HG03469 (cell line): ENCODE measurements at regions not wholly inside any gene's neighbourhood (a gene's known extent, or its start where the extent isn't known, plus 50 kb on each side); places are given as distances from the start of the nearest gene placed in this dataset.

ENCODE experiments used
- ATAC-seq: cut with Tn5 transposase; IDR thresholded peaks from one replicate; pipeline ENCODE4 v1.9.1; 2021; ENCODE audit warnings: mild to moderate bottlenecking, moderate library complexity, moderate number of reproducible peaks; ENCODE audit not compliant: unreplicated experiment

DNA sequence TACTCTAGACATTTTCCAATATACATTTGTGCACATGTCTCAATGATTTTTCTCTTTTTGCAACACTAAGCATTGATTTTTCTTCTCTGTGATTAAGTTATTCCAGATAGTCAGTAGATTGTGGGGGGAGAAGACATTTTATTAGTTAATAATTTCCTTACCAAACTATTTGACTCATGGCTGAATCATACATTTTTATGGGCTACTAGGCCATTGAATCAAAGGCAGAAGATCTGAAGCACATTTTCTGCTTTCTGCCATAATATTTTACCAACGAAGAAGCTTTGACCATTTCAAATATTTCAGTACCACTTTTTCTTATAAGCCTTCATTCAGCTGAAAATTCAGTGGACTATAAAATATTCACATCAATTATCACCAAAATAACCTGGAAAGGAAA is 175.6 kb downstream of the IRX2 start:
- no peak for ATAC-seq

DNA sequence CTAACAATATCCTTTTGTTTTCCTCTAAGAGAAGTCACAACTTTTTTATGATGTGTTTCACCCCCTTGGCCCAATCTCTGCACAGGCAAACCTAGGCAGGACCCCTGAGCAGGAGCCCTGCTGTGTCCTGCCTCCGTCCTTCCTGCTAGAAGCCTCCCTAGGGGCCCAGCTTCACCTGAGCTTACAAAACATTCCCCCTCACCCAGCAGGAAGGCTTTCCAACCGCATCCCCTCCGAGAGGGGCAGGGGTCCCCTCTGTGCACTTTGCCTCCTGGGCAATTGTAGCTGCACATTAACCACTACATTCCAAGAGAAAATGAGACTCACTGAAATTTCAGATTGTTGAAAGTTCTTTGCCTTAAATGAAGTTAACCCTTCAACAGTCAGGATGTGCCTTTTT is 176.2 kb downstream of the IRX2 start:
- no peak for ATAC-seq

DNA sequence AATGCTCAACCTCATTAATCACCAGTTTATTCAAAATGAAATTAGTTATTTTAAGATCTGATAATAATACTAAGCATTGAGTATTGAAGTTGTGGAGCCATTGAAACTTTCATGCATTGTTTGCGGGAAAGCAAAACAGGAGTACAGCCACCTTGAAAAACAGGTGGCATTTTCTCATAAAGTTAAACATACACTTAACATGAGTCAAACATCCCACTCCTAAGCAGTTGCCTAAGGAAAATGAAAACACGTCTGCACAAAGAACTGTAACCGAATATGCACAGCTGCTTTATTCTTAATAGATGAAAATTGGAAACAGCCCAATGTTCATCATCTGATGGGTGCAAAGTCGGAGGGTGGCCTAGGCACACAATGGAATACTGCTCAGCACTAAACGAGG is 177.3 kb downstream of the IRX2 start:
- no peak for ATAC-seq

GRCh38 chr5:2570586-2570985 is 180.9 kb downstream of the IRX2 start:
- no peak for ATAC-seq

DNA sequence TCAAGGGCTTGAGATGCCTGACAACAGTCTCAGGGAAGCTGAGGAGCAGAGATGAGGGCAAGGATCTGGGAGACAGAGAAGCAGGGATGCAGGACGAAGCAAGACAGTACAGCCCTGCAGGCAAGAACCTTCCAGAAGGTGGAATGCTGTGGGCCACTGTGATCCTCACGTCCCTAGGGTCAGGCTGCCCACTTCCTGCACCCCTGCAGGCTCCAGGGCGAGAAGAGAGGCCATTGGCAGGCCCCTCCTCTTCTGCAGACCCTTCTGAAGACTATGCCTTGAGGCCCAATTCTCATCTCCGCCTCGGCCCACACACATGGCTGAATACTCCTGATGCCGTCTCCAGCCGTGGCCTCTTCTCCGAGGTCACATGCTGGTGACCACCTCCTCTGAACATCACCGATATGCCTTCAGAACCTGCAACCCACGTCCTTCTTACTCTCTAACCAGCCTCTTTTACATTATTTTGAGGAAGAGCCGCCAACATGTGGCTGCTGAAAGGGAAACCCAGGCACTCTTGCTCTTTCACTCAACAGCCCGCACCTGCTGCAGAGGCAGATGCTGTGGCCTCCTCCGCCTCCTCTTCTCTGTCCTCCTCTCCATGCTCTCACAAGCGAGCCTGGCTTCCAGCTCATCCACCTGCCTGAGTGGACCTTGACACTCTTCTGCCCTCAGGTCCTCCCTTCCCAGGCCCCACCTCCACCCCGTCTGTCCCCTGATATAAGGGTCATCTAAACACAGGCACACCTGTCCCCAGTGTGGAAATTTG is 181.5 kb downstream of the IRX2 start:
- no peak for ATAC-seq

- no peak for ATAC-seq
These were observed 182.3 kb downstream of the IRX2 start for GRCh38 chr5:2569176-2569575.

- no peak for ATAC-seq
These were observed 185.2 kb downstream of the IRX2 start for GRCh38 chr5:2566284-2566683.

GRCh38 chr5:2565147-2565546 is 186.3 kb downstream of the IRX2 start:
- no peak for ATAC-seq

DNA sequence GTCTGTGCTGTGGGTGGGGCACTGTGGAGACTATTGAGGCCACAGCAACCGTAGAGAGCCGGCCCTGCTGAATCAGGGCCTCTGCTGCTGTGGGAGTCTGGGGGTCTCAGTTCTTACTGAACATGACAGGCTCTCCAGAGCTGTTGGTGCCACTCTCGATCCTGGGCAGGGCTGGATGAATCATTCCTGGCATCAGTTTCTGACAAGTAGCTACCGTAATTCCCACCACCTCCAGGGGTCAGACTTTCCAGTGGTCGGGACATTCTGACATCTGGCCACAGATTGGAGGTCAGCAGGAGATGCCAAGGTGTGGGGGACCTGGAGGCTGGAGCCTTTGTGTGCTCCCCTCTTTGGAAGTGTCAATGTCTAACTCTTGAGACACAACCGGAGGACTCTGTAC is 188.4 kb downstream of the IRX2 start:
- ATAC-seq = no peak

DNA sequence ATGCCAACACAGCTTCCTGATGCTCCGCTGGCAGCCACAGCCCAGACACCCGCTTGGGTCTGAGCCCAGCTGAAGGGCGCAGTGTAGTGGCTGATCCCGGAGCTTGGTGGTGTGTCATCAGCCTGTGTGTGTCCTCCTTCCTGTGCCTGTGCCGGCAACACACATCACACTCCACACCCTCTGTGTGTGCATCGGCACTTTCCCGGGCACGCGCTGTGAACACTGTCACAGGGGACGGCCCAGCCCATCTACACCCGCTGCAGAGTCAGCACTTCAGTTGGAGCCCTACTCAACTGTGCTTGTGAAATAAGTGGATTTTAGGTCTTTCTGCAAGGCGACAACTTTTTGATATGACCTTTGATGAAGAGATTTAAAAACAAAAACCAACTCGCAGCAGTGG is 189.4 kb downstream of the IRX2 start:
- ATAC-seq = no peak

DNA sequence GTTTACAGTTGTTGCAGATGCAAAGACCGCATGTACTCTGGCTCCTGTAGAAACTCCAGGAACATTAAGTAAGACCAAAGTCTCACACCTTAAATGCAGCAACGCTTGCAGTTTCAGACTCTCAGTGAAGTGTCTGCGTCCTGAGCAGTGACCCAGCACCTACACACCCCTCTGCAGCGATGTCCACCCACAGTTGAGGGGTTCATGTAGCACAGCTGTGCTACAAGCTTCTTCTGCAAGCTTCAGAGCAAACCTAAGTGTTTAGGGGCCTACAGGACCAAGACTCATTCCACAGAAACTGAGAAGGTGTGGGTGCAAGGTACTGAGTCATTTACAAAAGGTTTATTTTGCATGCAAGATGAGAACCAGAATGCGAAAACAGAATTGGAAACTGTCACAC is 191.0 kb downstream of the IRX2 start:
- ATAC-seq = no peak

GRCh38 chr5:2557435-2557834 is 194.0 kb downstream of the IRX2 start:
- ATAC-seq = no peak

DNA sequence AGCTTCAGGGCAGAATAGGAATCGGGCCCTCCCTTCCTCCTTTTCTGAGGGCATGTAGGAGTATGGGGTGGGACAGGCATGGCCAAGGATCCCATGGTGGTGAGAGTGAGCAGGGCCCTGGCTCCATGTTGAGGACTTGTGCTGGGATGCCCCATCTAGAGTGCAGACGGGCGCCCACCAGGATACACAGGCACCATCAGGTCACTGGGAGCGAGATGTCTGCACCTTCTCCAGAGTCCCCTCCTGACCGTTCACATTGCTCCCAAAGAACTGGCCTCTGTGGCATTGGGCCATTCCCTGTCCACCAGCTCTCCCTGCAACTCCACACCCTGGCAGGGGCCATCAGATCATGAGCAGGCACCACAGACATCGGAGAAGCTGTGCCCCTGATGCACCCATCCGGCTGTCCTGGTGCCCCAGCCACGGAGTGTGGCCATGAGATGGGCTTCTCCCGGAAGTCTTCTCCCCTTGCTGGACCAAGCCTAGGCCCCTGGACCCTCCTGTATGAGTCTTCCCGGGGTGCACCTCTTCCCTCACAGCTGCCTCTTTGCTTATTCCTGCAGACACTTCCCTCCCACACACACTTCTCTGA is 195.0 kb downstream of the IRX2 start:
- no peak for ATAC-seq

DNA sequence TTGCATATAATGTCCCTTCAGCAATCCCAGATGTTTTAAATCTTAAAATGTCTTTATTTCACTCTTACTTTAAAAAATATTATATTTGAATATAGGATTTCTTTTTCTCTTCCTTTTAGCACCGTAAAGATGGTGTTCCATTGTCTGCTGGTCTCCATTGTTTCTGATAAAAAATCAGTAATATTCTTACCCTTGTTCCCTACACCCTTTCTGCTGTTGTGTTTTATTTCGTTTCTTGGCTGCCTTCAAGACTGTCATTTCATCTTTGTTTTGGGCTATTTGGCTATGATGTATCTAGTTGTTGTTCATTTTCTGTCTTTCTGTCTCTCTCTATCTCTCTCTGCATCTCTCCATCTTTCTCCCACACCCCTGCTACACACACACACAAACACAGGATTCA is 197.9 kb downstream of the IRX2 start:
- no peak for ATAC-seq

GRCh38 chr5:2550509-2550908 is 201.0 kb downstream of the IRX2 start:
- ATAC-seq = no peak

- no peak for ATAC-seq
These were observed 201.6 kb downstream of the IRX2 start for GRCh38 chr5:2549900-2550299.

GRCh38 chr5:2549354-2549753 is 202.1 kb downstream of the IRX2 start:
- ATAC-seq = no peak

DNA sequence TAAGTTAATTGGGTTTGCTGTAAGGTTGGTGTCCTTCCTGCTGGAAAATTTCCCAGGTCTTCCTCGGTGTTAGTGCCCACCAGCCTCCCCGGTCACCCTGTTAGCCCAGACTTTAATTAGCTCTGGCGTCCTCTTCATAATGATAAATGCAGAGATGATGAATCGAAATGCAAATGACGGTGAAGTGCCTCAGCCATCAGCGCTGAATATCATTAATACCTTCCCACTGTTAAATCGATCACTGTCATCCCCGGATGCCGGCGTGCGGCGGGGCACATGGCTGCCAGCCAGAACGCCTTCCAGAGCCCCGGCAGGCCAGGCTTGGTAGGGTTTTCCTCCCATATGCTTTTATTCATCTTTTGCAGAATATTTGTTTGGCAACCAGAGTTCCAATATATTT is 204.5 kb downstream of the IRX2 start:
- no peak for ATAC-seq

DNA sequence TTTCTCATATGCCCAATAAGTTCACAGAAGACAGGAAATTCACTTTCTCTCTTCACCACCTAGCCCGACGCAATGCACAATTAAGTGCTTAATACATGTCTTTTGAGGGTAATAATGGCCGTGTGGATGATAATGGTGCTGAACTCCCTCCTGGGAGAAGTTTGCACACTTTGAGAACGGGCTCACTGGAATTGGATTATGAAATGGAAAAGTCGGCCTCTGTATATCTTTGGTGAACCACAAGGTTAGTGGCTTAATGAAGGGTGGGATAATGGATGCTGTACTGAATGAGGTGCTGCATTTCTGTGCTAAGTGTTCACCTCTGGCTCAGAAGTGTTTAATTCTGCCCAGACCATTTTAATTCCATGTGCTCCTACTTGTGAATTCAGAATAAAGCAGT is 207.5 kb downstream of the IRX2 start:
- no peak for ATAC-seq

- ATAC-seq = no peak
These were observed 208.7 kb downstream of the IRX2 start for GRCh38 chr5:2542821-2543220.

DNA sequence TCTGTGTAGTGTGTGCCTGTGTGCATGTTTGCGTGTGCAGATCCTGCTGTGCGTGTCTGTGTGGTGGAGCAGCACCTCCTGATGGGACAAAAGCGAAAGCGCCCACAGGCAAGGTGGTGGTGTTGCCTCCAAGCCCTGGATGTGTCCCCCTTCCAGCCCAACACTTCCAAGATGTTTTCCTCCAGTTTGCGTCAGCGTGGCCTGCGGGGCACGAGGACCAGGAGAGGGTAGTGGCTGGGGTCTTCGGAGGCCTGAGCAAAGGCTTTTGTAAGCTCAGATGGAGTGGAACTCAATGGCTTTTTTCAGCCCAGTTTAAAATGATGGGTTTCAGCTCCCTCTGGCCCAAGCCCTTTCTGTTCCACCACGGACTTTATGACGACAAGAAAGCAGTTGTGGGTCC is 209.5 kb downstream of the IRX2 start:
- ATAC-seq = no peak

- ATAC-seq = no peak
These were observed 213.3 kb downstream of the IRX2 start for GRCh38 chr5:2538169-2538568.
